HG03469 (cell line): ENCODE measurements at regions not wholly inside any gene's neighbourhood (a gene's known extent, or its start where the extent isn't known, plus 50 kb on each side); places are given as distances from the start of the nearest gene placed in this dataset.

Source experiments
- ATAC-seq: cut with Tn5 transposase; IDR thresholded peaks from one replicate; pipeline ENCODE4 v1.9.1; 2021; ENCODE audit warnings: mild to moderate bottlenecking, moderate library complexity, moderate number of reproducible peaks; ENCODE audit not compliant: unreplicated experiment

- ATAC-seq = no peak
These were observed 196.4 kb upstream of the KCNJ16 start for GRCh38 chr17:69878661-69879060.

GRCh38 chr17:69879576-69879975 lies 195.4 kb upstream of the KCNJ16 start:
- no peak for ATAC-seq

GRCh38 chr17:69880591-69881112 lies 194.4 kb upstream of the KCNJ16 start:
- ATAC-seq = no peak

- ATAC-seq = no peak
These were observed 192.7 kb upstream of the KCNJ16 start for GRCh38 chr17:69882281-69882680.

- ATAC-seq = no peak
These were observed 191.9 kb upstream of the KCNJ16 start for GRCh38 chr17:69883120-69883519.

GRCh38 chr17:69884356-69884755 lies 190.7 kb upstream of the KCNJ16 start:
- no peak for ATAC-seq

- no peak for ATAC-seq
These were observed 190.2 kb upstream of the KCNJ16 start for GRCh38 chr17:69884846-69885245.

GRCh38 chr17:69898601-69899000 lies 176.4 kb upstream of the KCNJ16 start:
- ATAC-seq = no peak

- no peak for ATAC-seq
These were observed 174.9 kb upstream of the KCNJ16 start for GRCh38 chr17:69900101-69900500.

- ATAC-seq = no peak
These were observed 174.2 kb upstream of the KCNJ16 start for GRCh38 chr17:69900829-69901228.

- no peak for ATAC-seq
These were observed 168.7 kb upstream of the KCNJ16 start for GRCh38 chr17:69906306-69906705.

- ATAC-seq = no peak
These were observed 167.7 kb upstream of the KCNJ16 start for GRCh38 chr17:69907132-69907847.

- ATAC-seq = no peak
These were observed 166.2 kb upstream of the KCNJ16 start for GRCh38 chr17:69908626-69909368.

GRCh38 chr17:69909389-69909788 lies 165.6 kb upstream of the KCNJ16 start:
- no peak for ATAC-seq

GRCh38 chr17:69912805-69913204 lies 162.2 kb upstream of the KCNJ16 start:
- no peak for ATAC-seq

- ATAC-seq = no peak
These were observed 161.8 kb upstream of the KCNJ16 start for GRCh38 chr17:69913216-69913615.

GRCh38 chr17:69913616-69914015 lies 161.4 kb upstream of the KCNJ16 start:
- no peak for ATAC-seq

- ATAC-seq = no peak
These were observed 160.5 kb upstream of the KCNJ16 start for GRCh38 chr17:69914520-69914919.

- no peak for ATAC-seq
These were observed 158.3 kb upstream of the KCNJ16 start for GRCh38 chr17:69916761-69917160.

GRCh38 chr17:69918164-69918563 lies 156.9 kb upstream of the KCNJ16 start:
- no peak for ATAC-seq

- ATAC-seq = no peak
These were observed 155.2 kb upstream of the KCNJ16 start for GRCh38 chr17:69919789-69920188.

- no peak for ATAC-seq
These were observed 154.0 kb upstream of the KCNJ16 start for GRCh38 chr17:69921046-69921445.
